Transverse colon (tissue), 4 donors: ENCODE measurements at regions not wholly inside any gene's neighbourhood (a gene's known extent, or its start where the extent isn't known, plus 50 kb on each side); places are given as distances from the start of the nearest gene placed in this dataset.

ENCODE experiments used
- CTCF ChIP-seq, 5 experiments: fragments of 200-600 bp in 3 of 5; fragments of 450-650 bp in 2 of 5; sonication (generic) in 3 of 5; IDR thresholded peaks; 1 replicate in 2 of 5; 2 replicates in 3 of 5; pipeline ENCODE4 v1.5.1; 2016 to 2017; ENCODE audit warnings: antibody characterized with exemption in 5 of 5, inconsistent platforms in 3 of 5, mild to moderate bottlenecking in 2 of 5, moderate library complexity in 1 of 5
- POLR2A ChIP-seq: fragments of 450-650 bp; IDR thresholded peaks from one replicate; pipeline ENCODE4 v1.6.1; 2016; ENCODE audit warnings: antibody characterized with exemption, mild to moderate bottlenecking, moderate library complexity
- POLR2AphosphoS5 ChIP-seq, 3 donors: sonication (generic); formaldehyde crosslinking; IDR thresholded peaks; one replicate each; pipeline ENCODE4 v1.6.1; 2016; ENCODE audit warnings: antibody characterized with exemption in 3 of 3

GRCh38 chr13:81018936-81019335, 678.0 kb upstream of the SPRY2 start:
- TF ChIP-seq CTCF (IDR thresholded peaks at IDR 0.05) (no peak), POLR2AphosphoS5 (IDR thresholded peaks at IDR 0.05) (no peak), POLR2A (no peak)
